CD4-positive, alpha-beta T cell treated with Interferon alpha-2 for 1 hour (primary cell): ENCODE measurements at regions not wholly inside any gene's neighbourhood (a gene's known extent, or its start where the extent isn't known, plus 50 kb on each side); places are given as distances from the start of the nearest gene placed in this dataset.

ENCODE experiments used
- DNase-seq, 2 donors: peaks; one replicate each; pipeline ENCODE4 v3.0.0-alpha.2; 2020 to 2022

DNA sequence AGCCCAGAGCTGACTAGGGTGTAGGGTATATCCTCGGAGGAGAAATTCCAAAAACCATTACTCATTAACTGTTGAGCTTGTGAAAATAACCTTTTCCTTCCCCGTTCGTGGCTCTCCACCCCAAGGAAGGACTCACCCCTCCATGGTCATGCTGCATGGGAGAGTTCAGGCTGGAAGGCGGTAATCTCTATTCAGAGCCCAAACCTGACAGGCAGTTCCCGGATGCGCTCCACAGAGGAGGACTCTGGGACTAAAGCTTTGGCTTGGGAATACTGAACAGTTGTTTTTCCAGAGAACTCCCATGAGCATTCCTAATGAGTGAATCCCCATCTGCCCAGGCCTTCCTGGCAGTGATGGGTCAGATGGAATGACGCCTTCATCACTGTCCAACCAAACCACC lies 125.4 kb downstream of the BCOR start:
- DNase-seq: no peak

DNA sequence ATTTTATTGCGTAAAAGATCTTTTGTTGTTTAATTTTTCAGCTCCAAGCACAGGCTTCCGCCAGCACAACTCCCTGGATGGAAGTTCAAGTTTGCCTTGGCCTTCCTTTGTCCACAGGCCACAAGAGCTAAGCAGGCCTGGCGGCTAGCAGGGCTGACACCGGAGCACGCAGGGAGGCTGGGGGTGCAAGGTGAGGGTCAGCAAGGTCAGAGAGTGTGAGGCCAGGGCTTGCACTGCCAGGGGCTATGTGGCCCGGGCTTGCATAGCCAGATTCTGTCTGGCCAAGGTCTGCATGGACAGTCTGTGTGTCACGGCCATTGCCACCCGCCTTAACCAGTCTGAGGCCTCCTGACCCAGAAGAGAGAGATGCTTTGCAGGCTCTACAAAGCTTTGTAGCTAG lies 123.9 kb downstream of the BCOR start:
- DNase-seq: no peak

DNA sequence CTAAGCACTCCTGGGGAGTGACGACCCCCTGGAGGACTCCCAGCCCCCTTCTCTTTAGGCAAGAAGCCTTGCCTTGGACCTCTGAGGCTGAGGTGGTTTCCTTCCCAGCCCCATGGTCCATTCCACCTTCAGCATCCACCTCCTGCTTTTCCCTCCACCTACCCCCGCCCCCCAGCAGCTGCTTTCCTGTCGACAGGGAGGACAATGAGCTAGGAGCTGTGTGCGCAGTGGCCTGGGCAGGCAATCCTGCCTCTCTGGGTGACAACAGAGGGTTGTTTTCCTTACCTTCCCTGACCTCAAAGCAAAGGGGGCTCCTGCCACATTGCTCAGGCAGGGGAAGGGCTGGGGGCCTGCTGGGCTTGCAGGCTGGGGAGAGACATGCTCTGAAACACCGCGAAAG lies 123.5 kb downstream of the BCOR start:
- DNase-seq: no peak

DNA sequence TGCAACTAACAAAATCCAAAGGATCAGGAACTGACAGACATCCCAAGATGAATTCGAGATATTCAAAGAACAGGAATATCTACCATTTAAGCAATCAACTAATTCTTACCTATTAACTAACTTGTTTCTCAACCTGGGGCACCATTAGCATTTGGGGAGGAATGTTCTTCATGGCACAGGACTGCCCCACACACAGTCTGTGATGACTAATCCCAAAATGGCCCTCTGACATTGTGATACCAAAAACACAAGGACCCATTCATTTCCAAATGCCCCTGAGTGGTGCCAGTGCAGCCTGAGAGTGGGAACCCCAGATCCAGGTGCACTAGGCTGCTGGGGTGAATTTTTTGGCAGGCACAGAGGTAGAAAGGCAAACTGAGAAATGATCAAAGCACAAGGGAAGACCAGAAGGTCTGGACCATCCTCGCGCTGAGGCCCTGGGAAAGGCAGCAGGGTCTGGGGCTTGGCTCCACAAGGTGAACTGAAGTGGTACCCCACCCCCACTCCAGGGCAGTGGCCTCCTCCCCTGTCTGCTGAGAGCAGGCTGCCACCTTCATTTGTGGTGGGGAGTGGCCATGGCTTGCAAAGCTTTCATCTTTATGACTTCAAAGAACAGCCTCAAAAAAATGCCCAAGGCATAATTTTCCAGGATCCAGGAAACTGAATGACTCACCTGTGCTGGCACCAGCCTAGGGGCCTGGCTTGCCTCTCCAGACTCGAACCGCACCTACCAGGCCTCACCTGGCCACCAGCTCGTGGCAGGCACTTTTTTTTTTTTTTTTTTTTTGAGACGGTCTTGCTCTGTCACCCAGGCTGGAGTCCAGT lies 122.4 kb downstream of the BCOR start:
- no peak for DNase-seq

DNA sequence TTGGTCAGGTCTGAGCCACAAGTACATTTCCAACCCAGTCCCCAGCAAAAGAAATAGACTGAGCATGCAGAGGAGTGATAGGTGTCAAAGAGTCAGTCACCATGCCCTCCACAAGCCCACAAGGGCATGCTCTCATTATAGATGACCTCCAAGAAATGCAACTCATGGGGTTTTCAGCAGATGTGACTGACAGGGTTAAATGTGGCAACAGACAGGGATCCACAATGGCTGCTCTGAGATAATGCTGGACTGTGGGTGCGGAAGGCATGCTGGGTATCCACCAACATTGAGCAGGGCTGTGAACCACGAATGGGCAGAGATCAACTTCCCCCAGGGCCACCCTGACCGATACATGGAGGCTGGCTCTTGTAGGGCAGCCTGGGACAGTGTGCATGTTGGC lies 115.8 kb downstream of the BCOR start:
- no peak for DNase-seq

DNA sequence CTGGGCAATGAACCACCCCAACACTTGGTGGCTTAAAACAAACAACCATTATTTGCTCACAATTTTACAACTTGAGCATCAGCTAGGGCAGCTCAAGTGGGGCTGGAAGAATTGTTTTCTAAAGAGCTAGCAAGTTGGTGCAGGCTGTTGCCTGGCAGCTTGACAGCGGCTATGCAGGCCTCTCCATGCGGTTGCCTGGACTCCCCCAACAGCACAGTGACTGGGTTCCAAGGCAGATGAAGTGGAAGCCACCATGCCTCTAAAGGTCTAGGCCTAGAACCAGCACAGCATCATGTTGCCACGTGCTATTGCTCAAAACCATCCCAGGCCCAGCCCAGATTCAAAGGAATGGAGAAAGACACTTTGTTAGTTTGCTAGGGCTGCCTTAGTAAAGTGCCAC lies 114.8 kb downstream of the BCOR start:
- no peak for DNase-seq

DNA sequence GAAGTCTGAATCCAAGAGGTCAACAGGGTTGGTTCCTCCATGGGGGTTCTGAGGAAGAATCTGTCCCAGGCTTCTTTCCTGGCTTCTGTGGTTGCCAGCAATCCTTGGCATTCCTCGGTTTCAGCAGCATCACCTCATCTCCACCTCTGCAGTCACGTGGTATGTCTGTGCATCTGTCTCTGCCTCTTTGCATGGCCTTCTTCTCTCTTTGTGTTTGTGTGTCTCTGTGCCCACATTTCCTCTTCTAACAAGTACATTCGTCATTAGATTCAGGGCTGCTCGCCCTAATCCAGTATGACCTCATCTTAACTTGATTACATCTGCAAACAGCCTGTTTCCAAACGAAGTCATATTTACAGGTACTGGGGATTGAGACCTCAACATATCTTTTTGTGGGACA lies 114.0 kb downstream of the BCOR start:
- DNase-seq: no peak

DNA sequence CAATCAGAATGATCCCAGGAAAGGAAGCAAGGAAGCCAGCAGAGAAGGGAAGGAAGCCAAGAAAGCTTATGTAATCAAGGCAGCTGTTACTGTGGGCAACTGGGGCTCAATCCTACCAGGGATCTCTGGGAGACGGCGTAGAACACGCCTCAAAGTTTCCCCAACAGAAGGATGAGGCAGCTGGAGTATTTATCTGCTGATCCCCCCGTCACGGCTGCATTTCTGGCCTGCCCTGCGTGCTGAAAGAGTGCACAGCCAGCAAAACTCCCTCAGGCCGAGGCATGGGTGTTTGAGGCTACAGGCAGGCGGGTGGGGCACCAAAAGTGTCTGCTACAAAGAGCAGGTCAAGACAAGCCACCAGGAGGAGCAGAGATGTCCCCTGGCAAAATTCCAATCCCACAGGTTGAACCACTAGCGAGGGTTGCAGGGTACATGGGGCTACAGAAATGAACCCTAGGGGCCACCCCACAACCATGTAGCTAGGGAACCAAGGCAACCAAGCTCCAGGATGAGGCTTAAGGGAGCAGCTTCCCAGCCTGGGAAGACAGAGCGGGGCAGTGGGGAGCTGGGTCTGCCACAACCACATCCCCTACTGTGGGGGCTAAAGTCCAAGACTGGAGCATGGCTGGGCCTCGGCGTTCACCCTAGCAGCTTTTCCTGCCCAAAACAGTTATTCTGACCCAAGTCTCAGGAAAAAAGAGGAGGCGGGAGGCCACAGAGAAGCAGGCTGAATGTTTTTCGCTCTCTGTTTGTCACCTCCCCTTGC lies 113.4 kb downstream of the BCOR start:
- no peak for DNase-seq

DNA sequence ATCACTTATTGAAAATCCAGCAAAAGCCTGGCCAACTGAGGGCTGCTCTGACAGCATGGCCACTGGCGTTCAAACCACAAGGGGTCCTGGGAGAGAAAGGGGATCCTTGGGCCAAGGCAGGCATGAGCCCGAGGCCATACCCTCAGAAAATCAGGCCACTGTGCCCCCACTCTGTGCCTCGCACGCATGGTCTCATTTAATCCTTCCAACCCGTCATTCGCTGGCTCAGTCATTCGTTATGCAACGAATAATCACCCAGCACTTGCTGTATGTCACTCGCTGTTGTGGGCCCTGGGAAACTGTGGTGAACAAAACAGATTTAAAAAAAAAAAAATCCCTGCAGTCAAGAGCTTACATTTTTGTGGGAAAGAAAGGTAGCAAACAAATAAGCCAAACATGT lies 112.7 kb downstream of the BCOR start:
- no peak for DNase-seq

DNA sequence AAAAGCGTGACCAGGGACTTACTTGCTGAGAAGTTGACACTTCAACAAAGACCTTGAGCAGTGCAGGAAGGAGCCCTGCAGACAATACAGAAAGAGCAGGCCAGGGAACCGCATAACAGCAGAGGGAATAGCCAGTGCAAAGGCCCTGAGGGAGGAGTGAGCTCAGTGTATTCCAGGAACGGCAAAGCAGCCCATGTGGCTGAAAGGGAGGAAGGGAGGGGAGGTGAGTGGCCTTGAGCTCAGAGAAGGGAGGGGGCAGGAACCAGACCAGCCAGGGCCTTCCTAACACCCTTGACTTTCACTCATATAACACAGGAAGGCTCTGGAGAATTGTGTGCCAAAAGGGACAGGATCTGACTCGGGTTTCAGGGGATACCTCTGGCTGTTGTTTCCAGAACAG lies 112.2 kb downstream of the BCOR start:
- no peak for DNase-seq

DNA sequence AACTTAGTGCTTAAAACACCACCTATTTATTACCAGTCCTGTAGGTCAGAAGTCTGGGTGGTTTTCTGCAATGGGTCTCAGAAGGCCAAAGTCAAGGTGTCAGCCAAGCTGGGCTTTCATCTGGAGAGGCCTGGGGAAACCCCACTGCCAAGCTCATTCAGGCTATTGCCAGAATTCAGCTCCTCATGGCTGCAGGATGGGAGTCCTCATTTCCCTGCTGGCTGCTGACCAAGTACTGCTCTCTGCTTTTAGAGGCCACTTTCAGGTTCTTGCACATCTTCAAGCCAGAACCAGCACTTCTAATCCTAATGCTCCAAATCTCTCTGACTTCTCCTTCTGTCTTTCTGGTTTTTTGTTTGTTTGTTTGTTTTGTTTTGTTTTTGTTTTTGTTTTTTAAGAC lies 109.3 kb downstream of the BCOR start:
- no peak for DNase-seq

DNA sequence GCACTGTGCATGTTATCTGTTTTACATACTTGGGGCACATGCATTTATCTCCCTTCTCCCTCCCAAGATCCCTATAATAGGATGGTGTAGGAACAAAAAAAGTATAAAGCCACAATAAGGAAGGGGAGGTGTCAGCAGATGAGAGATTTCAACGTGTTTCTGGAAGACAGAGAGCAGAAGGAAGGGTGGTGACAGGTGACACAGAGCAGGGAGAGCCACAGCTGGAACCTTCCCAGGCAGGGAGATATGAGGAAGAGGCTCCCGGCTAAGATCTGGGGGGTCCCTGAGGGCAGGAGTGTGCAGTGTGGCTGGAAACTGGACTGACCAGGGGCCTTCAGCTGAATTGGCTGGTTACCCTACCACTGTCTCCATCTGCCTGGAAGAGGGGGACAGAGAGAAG lies 107.4 kb downstream of the BCOR start:
- no peak for DNase-seq

DNA sequence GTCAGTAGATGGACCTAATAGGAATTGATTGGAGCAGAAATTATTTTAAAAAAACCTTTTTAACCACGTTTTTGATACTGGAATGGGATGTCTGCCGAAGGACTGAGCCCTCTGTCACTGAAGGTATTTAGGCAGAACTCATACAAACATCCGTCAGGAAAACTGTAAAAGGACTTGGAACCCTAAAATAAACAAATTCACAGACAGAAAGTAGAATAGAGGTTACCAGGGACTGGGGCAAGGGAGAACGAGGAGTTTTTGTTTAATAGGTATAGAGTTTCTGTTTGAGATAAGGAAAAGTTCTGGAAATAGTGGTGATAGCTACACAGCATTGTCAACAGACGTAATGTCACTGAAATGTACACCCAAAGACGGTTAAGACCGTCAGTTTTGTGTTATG lies 105.5 kb downstream of the BCOR start:
- DNase-seq: no peak

DNA sequence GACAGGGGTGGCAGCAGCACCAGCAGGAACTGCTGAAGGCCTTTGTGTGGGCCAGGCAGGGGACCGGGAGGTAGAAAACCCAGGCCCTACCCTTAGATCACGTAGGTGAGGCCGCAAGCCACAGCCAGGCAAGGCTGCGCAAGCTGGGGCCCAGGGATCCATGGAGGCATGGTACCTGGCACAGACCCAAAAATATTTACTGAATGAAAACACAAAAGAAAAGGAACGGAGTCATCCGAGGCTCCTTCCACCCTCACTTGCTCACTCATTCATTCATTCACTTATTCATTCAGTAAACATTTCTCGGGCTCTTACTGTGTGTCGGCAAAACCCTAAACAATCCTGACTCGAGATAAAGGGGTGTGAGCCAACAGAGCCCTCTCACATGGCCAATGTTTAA lies 102.3 kb downstream of the BCOR start:
- DNase-seq: no peak

DNA sequence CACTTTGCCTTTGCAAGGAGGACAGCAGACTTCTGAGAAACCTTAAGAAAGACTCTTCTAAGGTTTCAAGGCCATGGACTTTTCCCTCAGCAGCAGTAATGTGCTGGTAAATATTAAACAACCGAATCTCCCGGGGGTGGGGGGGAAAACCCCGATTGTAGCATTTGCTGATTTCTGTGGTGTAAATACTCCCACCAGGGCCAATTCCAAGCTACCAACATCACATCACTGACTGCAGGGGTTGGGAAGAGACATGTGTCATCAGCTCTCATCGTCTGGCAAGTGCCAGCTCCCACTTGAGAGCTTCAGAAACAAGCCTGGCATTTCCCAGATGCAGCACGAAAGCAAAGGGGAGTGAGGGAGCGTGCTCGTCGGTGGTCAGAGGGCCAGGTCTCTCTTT lies 101.2 kb downstream of the BCOR start:
- no peak for DNase-seq

DNA sequence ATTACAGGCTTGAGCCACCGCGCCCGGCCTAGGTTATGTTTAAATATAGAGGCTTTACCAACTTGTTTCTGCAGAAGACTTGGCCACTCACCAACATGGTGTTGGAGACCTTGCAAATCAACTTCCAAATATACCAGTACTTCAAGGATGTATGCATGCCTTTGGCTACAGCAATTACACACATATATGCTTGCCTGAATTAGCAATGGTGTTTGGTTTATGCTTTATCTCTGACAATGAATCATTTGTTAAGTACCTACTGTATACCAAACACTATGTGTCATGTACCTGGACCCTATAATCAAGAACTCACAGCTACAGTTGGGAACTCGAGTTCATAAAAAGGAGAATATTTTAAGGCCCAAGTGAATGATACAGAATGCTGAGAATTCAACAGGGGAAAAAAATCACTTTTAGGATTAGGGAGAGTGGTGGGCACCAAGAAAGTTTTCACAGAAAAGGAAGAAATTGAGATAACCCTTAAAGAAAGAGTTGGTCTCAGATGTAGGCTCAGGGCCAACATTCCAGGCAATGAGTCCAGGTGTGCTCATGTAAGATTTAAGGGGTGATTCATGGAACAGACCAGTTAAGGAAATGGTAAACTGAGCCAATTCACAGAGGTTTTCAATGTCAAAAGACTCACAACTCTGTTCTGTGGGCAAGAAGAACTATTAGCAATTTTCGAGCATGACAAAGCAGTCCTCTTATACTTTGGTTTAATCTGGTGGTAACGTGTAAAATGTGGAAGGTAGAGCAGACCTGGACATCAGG lies 98.9 kb downstream of the BCOR start:
- no peak for DNase-seq
